ENCODE measurements at regions not wholly inside any gene's neighbourhood (a gene's known extent, or its start where the extent isn't known, plus 50 kb on each side); places are given as distances from the start of the nearest gene placed in this dataset.

DNA sequence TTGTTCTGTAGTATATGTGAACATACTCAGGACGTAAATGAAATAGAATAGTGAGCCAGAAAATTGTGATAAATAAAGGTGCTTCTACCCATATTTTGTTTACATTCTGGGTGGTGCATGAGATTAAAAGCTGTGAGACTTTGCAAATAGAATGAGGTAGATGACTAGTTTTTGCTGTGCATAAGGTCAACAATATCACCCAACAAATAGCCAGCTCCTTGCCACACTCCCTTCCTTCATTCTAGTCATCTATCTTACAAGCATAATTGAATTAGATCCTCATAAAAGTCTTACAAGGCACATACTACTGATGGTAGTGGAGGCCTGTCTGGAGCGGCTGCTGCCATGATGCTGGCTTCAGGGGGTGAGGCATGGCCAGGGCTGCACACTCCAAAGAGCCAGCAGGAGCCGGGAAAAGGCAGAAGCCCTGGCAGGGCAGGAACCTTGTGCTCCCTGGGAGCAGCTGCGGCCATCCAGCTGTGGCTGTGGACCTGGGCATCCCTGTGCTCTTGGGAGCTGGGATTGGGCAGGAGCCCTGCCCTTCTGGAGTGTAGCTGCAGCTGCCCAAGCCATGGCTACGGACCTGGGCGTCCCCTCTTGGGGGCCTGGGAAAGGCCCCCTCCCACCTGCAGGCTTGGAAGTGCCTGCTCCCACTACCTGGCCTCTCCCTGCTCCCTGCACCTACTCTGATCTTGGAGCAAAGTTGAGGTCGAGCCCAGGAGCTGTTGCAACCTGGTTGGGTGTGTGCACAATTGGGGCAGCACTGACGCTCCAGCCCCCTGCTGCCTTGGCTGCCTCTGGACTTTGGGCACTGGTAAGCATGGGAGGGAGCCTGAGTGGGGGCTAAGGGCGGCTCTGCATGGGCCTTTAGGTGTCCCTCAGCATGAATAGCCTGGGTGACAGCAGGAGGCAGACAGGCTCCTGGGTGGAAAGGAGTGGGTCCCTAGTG, 112.8 kb downstream of the DACT1 start:
- H3K4me1 ChIP-seq: peaks cover 52% of the 10 kb centered on the region
- H3K4me3 ChIP-seq: no peak overlapping the region
- no peak for TF ChIP-seq Cebpa-rat (IDR thresholded peaks at IDR 0.05)
- no peaks in the 10 kb centered on the region for H3K27me3 ChIP-seq
- no peaks in the 10 kb centered on the region for H4K20me1 ChIP-seq
- H3K4me2 ChIP-seq: peak overlapping the region; percentile 50; the same call in 1 of the 2 replicates
- H3K36me3 ChIP-seq: no peaks in the 10 kb centered on the region
- H3K27ac ChIP-seq: no peak overlapping the region
- H3K9me3 ChIP-seq: peaks cover 16% of the 10 kb centered on the region
- no peak overlapping the region for H3K9ac ChIP-seq

- H3K27me3 ChIP-seq: no peaks in the 10 kb centered on the region
- H3K9me3 ChIP-seq: peaks cover 16% of the 10 kb centered on the region
- H3K4me2 ChIP-seq: no peak overlapping the region
- no peak overlapping the region for H3K9ac ChIP-seq
- peaks cover 64% of the 10 kb centered on the region for H3K4me1 ChIP-seq
- no peak overlapping the region for H3K4me3 ChIP-seq
- no peak overlapping the region for H3K27ac ChIP-seq
- no peaks in the 10 kb centered on the region for H3K36me3 ChIP-seq
- H4K20me1 ChIP-seq: no peaks in the 10 kb centered on the region
- no peak for TF ChIP-seq Cebpa-rat (IDR thresholded peaks at IDR 0.05)
These were observed 114.0 kb downstream of the DACT1 start for GRCh38 chr14:58751788-58752187.

DNA sequence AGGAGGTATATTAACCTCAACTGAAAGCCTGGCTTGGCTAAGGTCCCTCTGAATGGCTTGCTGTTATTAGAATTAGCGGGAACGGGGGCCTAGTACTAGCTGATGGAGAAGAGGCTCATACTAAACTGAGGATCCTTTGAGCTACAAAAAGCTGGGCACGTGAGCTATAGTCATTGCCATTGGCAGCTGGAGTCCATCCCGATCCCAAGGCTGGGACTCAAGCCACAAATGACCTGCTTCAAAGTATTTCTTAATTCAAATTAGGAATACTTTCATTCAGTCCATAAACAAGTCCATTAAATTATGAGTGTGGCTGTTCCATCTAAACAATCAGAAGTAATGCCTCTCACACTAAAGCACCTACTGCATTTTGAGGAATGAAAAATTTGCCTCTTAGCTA, 114.5 kb downstream of the DACT1 start:
- Histone ChIP-seq H3K4me2 (peak overlapping the region; percentile 72), H3K27ac (no peak overlapping the region), H3K9me3 (peaks cover 16% of the 10 kb centered on the region), H4K20me1 (no peaks in the 10 kb centered on the region), H3K27me3 (no peaks in the 10 kb centered on the region), H3K4me3 (no peak overlapping the region), H3K36me3 (no peaks in the 10 kb centered on the region), H3K4me1 (peaks cover 67% of the 10 kb centered on the region), H3K9ac (no peak overlapping the region)
- no peak for TF ChIP-seq Cebpa-rat (IDR thresholded peaks at IDR 0.05)

- H3K27ac ChIP-seq: peak overlapping the region; percentile 60
- H3K36me3 ChIP-seq: no peaks in the 10 kb centered on the region
- H3K4me3 ChIP-seq: no peak overlapping the region
- peaks cover 70% of the 10 kb centered on the region for H3K4me1 ChIP-seq
- no peak for TF ChIP-seq Cebpa-rat (IDR thresholded peaks at IDR 0.05)
- no peaks in the 10 kb centered on the region for H3K27me3 ChIP-seq
- H3K9me3 ChIP-seq: peaks cover 16% of the 10 kb centered on the region
- H3K9ac ChIP-seq: no peak overlapping the region
- no peaks in the 10 kb centered on the region for H4K20me1 ChIP-seq
- peak overlapping the region; percentile 72 for H3K4me2 ChIP-seq
These were observed 115.0 kb downstream of the DACT1 start for GRCh38 chr14:58752771-58753201.

GRCh38 chr14:58755031-58755925, 117.5 kb downstream of the DACT1 start:
- Histone ChIP-seq H3K27me3 (no peaks in the 10 kb centered on the region), H4K20me1 (no peaks in the 10 kb centered on the region), H3K9me3 (peaks cover 16% of the 10 kb centered on the region), H3K4me3 (no peak overlapping the region), H3K27ac (peak overlapping the region; percentile 64), H3K9ac (peak overlapping the region; percentile 52; the same call in 1 of the 2 replicates), H3K4me2 (peak overlapping the region; percentile 72), H3K36me3 (no peaks in the 10 kb centered on the region), H3K4me1 (peaks cover 81% of the 10 kb centered on the region)
- no peak for TF ChIP-seq Cebpa-rat (IDR thresholded peaks at IDR 0.05)

- H4K20me1 ChIP-seq: no peaks in the 10 kb centered on the region
- no peak overlapping the region for H3K4me3 ChIP-seq
- no peaks in the 10 kb centered on the region for H3K27me3 ChIP-seq
- H3K9me3 ChIP-seq: peaks cover 3% of the 10 kb centered on the region; the same call in 1 of the 2 replicates
- H3K4me1 ChIP-seq: peaks cover 93% of the 10 kb centered on the region
- no peak for TF ChIP-seq Cebpa-rat (IDR thresholded peaks at IDR 0.05)
- H3K27ac ChIP-seq: no peak overlapping the region
- H3K36me3 ChIP-seq: no peaks in the 10 kb centered on the region
- H3K9ac ChIP-seq: no peak overlapping the region
- H3K4me2 ChIP-seq: peak overlapping the region; percentile 46
These were observed 122.4 kb downstream of the DACT1 start for GRCh38 chr14:58760121-58760520.

GRCh38 chr14:58762629-58763028, 124.9 kb downstream of the DACT1 start:
- Histone ChIP-seq H3K4me3 (no peak overlapping the region), H3K4me1 (peaks cover 97% of the 10 kb centered on the region), H3K4me2 (no peak overlapping the region), H3K9ac (no peak overlapping the region), H3K9me3 (peaks cover 3% of the 10 kb centered on the region; the same call in 1 of the 2 replicates), H3K27me3 (no peaks in the 10 kb centered on the region), H3K27ac (no peak overlapping the region), H3K36me3 (no peaks in the 10 kb centered on the region), H4K20me1 (no peaks in the 10 kb centered on the region)
- TF ChIP-seq Cebpa-rat (IDR thresholded peaks at IDR 0.05): no peak

DNA sequence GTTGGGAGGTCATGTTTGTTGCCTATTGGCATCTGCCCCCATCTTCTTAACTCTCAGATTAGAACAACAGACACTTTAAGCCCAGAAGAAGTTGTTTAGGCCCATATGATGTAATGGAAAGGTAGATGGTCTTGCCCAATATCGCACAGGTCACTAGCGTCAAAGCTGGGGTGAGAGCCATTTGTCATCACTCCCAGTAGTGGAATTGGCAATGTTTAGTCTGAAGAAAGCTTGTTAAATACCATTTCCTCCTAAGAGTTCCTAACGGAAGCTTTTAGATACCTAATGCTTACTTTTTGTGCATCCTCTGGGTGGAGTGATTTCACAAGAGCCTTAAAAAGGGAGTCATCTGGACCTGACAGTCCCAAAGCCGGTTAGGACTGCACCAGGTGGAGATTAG, 125.4 kb downstream of the DACT1 start:
- Histone ChIP-seq H3K27ac (no peak overlapping the region), H3K9ac (no peak overlapping the region), H3K36me3 (no peaks in the 10 kb centered on the region), H3K9me3 (peaks cover 3% of the 10 kb centered on the region; the same call in 1 of the 2 replicates), H3K4me1 (peaks cover 91% of the 10 kb centered on the region), H3K27me3 (no peaks in the 10 kb centered on the region), H4K20me1 (no peaks in the 10 kb centered on the region), H3K4me2 (no peak overlapping the region; the same call in 1 of the 2 replicates), H3K4me3 (no peak overlapping the region)
- TF ChIP-seq Cebpa-rat (IDR thresholded peaks at IDR 0.05): no peak

- peak overlapping the region; percentile 37 for H3K4me3 ChIP-seq
- peaks cover 3% of the 10 kb centered on the region; the same call in 1 of the 2 replicates for H3K9me3 ChIP-seq
- peak overlapping the region; percentile 84 for H3K4me2 ChIP-seq
- H3K9ac ChIP-seq: peak overlapping the region; percentile 73; the same call in 1 of the 2 replicates
- H4K20me1 ChIP-seq: no peaks in the 10 kb centered on the region
- no peaks in the 10 kb centered on the region for H3K27me3 ChIP-seq
- TF ChIP-seq Cebpa-rat (IDR thresholded peaks at IDR 0.05): no peak
- H3K4me1 ChIP-seq: peaks cover 74% of the 10 kb centered on the region
- H3K27ac ChIP-seq: peak overlapping the region; percentile 88
- no peaks in the 10 kb centered on the region for H3K36me3 ChIP-seq
These were observed 127.7 kb downstream of the DACT1 start for GRCh38 chr14:58765418-58765831.
